Loucy (cell line): ENCODE measurements at regions not wholly inside any gene's neighbourhood (a gene's known extent, or its start where the extent isn't known, plus 50 kb on each side); places are given as distances from the start of the nearest gene placed in this dataset.

Source experiments
- H2AFZ ChIP-seq: fragments of 200-600 bp; sonication (generic); 2 replicates; pipeline ENCODE4 v1.6.0; 2016; ENCODE audit warnings: antibody characterized with exemption, mild to moderate bottlenecking, low read length, moderate library complexity
- H3F3A ChIP-seq: fragments of 200-600 bp; 2 replicates; pipeline ENCODE4 v1.6.0; 2016; ENCODE audit warnings: antibody characterized with exemption, low read depth, mild to moderate bottlenecking
- H3K27me3 ChIP-seq: fragments of 200-600 bp; sonication (generic); 2 replicates; pipeline ENCODE4 v1.6.1; 2014; ENCODE audit warnings: low read length, mild to moderate bottlenecking; ENCODE audit not compliant: insufficient read depth, poor library complexity, severe bottlenecking
- H3K36me3 ChIP-seq: fragments of 200-600 bp; sonication (generic); 2 replicates; pipeline ENCODE4 v1.6.1; 2016; ENCODE audit warnings: low read length; ENCODE audit not compliant: insufficient read depth
- H3K4me1 ChIP-seq: fragments of 200-600 bp; sonication (generic); 2 replicates; pipeline ENCODE4 v1.5.1; 2014; ENCODE audit warnings: low read length, mild to moderate bottlenecking; ENCODE audit not compliant: insufficient read depth, poor library complexity, severe bottlenecking
- H3K4me2 ChIP-seq: fragments of 200-600 bp; sonication (generic); 2 replicates; pipeline ENCODE4 v1.6.0; 2014; ENCODE audit warnings: antibody characterized with exemption, low read length, low read depth, mild to moderate bottlenecking; ENCODE audit not compliant: poor library complexity, severe bottlenecking
- H3K4me3 ChIP-seq: fragments of 200-600 bp; sonication (generic); 2 replicates; pipeline ENCODE4 v1.5.1; 2014; ENCODE audit warnings: low read length, mild to moderate bottlenecking, mixed read lengths; ENCODE audit not compliant: poor library complexity, severe bottlenecking
- H3K79me2 ChIP-seq: fragments of 200-600 bp; sonication (generic); 2 replicates; pipeline ENCODE4 v1.6.1; 2014; ENCODE audit warnings: low read length; ENCODE audit not compliant: insufficient read depth
- H3K9ac ChIP-seq: fragments of 200-600 bp; sonication (generic); 2 replicates; pipeline ENCODE4 v1.6.0; 2014; ENCODE audit warnings: mild to moderate bottlenecking, low read depth, low read length, moderate library complexity; ENCODE audit not compliant: poor library complexity, severe bottlenecking
- H3K9me2 ChIP-seq: fragments of 200-600 bp; sonication (generic); replicated peaks from 2 replicates; pipeline ENCODE4 v1.6.1; 2016; ENCODE audit warnings: low read depth, low read length, mixed read lengths
- H3K9me3 ChIP-seq: fragments of 200-600 bp; sonication (generic); 2 replicates; pipeline ENCODE4 v1.6.1; 2014; ENCODE audit warnings: mild to moderate bottlenecking, antibody characterized with exemption, low read length, low read depth; ENCODE audit not compliant: insufficient read depth
- H4K20me1 ChIP-seq: fragments of 200-600 bp; sonication (generic); 2 replicates; pipeline ENCODE4 v1.6.0; 2014; ENCODE audit warnings: antibody characterized with exemption, low read length, mild to moderate bottlenecking; ENCODE audit not compliant: insufficient read depth, poor library complexity, severe bottlenecking
- EZH2phosphoT487 ChIP-seq: fragments of 200-600 bp; IDR thresholded peaks from 2 replicates; pipeline ENCODE4 v1.6.1; 2018; ENCODE audit warnings: antibody characterized with exemption, mild to moderate bottlenecking, moderate library complexity, borderline replicate concordance
- TF ChIP-seq, protein P1 (sequence below): fragments of 200-600 bp; sonication (generic); conservative IDR thresholded peaks from 2 replicates; pipeline ENCODE4 v1.5.1; 2014; ENCODE audit warnings: mild to moderate bottlenecking, antibody characterized with exemption, low read length

- Histone ChIP-seq H3K4me1 (no peaks in the 10 kb centered on the region), H3K9ac (no peak overlapping the region), H3K9me2 (no peaks in the 10 kb centered on the region), H3K4me3 (no peak overlapping the region), H3F3A (no peaks in the 10 kb centered on the region), H3K9me3 (no peaks in the 10 kb centered on the region), H3K4me2 (no peak overlapping the region), H3K79me2 (no peaks in the 10 kb centered on the region), H2AFZ (no peak overlapping the region), H3K36me3 (no peaks in the 10 kb centered on the region), H4K20me1 (no peaks in the 10 kb centered on the region), H3K27me3 (no peaks in the 10 kb centered on the region)
- no peak for TF ChIP-seq EZH2phosphoT487
- TF ChIP-seq, protein P1, sequence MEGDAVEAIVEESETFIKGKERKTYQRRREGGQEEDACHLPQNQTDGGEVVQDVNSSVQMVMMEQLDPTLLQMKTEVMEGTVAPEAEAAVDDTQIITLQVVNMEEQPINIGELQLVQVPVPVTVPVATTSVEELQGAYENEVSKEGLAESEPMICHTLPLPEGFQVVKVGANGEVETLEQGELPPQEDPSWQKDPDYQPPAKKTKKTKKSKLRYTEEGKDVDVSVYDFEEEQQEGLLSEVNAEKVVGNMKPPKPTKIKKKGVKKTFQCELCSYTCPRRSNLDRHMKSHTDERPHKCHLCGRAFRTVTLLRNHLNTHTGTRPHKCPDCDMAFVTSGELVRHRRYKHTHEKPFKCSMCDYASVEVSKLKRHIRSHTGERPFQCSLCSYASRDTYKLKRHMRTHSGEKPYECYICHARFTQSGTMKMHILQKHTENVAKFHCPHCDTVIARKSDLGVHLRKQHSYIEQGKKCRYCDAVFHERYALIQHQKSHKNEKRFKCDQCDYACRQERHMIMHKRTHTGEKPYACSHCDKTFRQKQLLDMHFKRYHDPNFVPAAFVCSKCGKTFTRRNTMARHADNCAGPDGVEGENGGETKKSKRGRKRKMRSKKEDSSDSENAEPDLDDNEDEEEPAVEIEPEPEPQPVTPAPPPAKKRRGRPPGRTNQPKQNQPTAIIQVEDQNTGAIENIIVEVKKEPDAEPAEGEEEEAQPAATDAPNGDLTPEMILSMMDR: no peak
Observed at GRCh38 chr12:124190312-124191023, 104.4 kb upstream of the RFLNA start.

- TF ChIP-seq EZH2phosphoT487: no peak
- TF ChIP-seq, protein P1: no peak
- Histone ChIP-seq H3K4me1 (no peaks in the 10 kb centered on the region), H3K4me2 (no peak overlapping the region)
Observed at GRCh38 chr12:124191024-124191359, 103.9 kb upstream of the RFLNA start.

DNA sequence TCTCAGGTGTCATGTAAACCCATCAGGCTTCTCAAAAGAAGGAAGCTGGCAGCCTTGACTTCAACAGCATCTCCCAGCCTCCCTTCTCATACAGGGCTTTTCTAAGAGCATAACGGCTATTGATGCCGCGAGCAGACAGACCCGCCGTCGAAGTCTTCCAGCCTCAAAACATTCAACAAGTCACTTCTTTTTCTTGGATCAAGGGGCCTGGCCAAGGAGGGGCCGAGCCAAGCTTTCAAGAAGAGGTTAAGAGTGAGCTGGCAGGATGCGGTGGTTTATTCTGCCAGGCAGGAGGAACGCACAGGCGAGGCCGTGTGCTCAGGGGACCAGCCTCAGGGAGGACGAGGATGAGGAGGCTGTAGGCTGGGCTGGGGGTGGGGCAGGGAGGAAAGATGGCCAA is 102.9 kb upstream of the RFLNA start:
- TF ChIP-seq EZH2phosphoT487: no peak
- TF ChIP-seq, protein P1: no peak
- no peaks in the 10 kb centered on the region for H4K20me1 ChIP-seq
- no peaks in the 10 kb centered on the region for H3K79me2 ChIP-seq
- H3K9ac ChIP-seq: no peak overlapping the region
- no peak overlapping the region for H2AFZ ChIP-seq
- no peaks in the 10 kb centered on the region for H3K4me1 ChIP-seq
- no peaks in the 10 kb centered on the region for H3K9me2 ChIP-seq
- no peaks in the 10 kb centered on the region for H3F3A ChIP-seq
- H3K27me3 ChIP-seq: no peaks in the 10 kb centered on the region
- no peak overlapping the region for H3K4me3 ChIP-seq
- H3K36me3 ChIP-seq: no peaks in the 10 kb centered on the region
- H3K4me2 ChIP-seq: no peak overlapping the region
- H3K9me3 ChIP-seq: no peaks in the 10 kb centered on the region

More at GRCh38 chr12:124191024-124191359, 103.9 kb upstream of the RFLNA start:
- Histone ChIP-seq H3K9me3 (no peaks in the 10 kb centered on the region), H3K9ac (no peak overlapping the region), H2AFZ (no peak overlapping the region), H3K27me3 (no peaks in the 10 kb centered on the region), H3K4me3 (no peak overlapping the region), H3K79me2 (no peaks in the 10 kb centered on the region), H3K9me2 (no peaks in the 10 kb centered on the region), H3F3A (no peaks in the 10 kb centered on the region), H4K20me1 (no peaks in the 10 kb centered on the region), H3K36me3 (no peaks in the 10 kb centered on the region)
